Sigmoid colon (tissue), 6 donors: ENCODE measurements at regions not wholly inside any gene's neighbourhood (a gene's known extent, or its start where the extent isn't known, plus 50 kb on each side); places are given as distances from the start of the nearest gene placed in this dataset.
"Not testable (repeated sequence)": the region's sequence is repeated elsewhere in the genome, so short reads cannot be mapped to it uniquely, and the experiment has no call there.

Source experiments
- DNase-seq: peaks from one replicate; pipeline ENCODE4 v3.0.0-alpha.2; 2019
- H3K27ac ChIP-seq, 4 donors: fragments of 200-600 bp; sonication (generic); one replicate each; pipeline ENCODE4 v1.5.1; 2016 to 2019; ENCODE audit warnings: mild to moderate bottlenecking in 1 of 4
- H3K27me3 ChIP-seq, 3 donors: fragments of 200-600 bp; sonication (generic); one replicate each; pipeline ENCODE4 v1.5.1; 2019; ENCODE audit warnings: mild to moderate bottlenecking in 1 of 3
- H3K36me3 ChIP-seq, 4 donors: fragments of 200-600 bp; sonication (generic); one replicate each; pipeline ENCODE4 v1.5.1; 2016 to 2019
- H3K4me1 ChIP-seq, 4 donors: fragments of 200-600 bp; sonication (generic); one replicate each; pipeline ENCODE4 v1.5.1; 2017 to 2019
- H3K4me3 ChIP-seq, 4 donors: fragments of 200-600 bp; sonication (generic); one replicate each; pipeline ENCODE4 v1.5.1; 2017 to 2019; ENCODE audit warnings: mild to moderate bottlenecking in 2 of 4, moderate library complexity in 1 of 4
- H3K9me3 ChIP-seq, 4 donors: fragments of 200-600 bp in 3 of 4; sonication (generic) in 3 of 4; one replicate each; pipeline versions ENCODE4 v1.5.1 to v1.6.1; 2013 to 2019
- WGBS, 2 donors: extraction: QIAGEN DNeasy Blood & Tissue Kit; methylation state at CpG; one replicate each; pipeline ENCODE4 v1.1.7; 2013; 5-methylcytosine and 5-hydroxymethylcytosine counted together
- intact Hi-C: fragments of 100-400 bp; cut with DNase I; formaldehyde crosslinking; loops from one replicate; pipeline ENCODE4 v1.15.1; 2023
- small RNA-seq, 3 donors: library from RNA; depleted of rRNA; stranded (forward); fragments of <200 nt; gene quantifications; one replicate each; pipeline ENCODE3, GENCODE V24; 2016
- donor health status: healthy with polysubstance abuse.
- donor health status: healthy.

DNA sequence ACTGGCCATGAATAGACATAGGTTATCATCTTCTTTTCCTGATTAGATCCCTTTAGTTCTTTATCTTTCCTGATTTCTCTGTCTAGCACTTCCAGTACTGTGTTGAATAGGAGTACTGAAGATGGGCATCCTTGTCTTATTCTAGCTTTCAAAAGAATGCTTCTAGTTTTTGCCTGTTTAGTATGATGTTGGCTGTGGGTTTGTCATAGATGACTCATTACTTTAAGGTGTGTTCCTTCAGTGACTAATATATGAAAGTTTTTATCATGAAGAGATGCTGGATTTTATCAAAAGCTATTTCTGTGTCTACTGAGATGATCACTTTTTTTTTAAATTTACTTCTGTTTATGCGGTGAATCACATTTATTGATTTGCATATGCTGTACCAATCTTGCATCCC lies 832.3 kb downstream of the PCDH11X start:
- intact Hi-C loops, H3K36me3 ChIP-seq, DNase-seq, H3K27me3 ChIP-seq, H3K27ac ChIP-seq, H3K4me3 ChIP-seq, H3K4me1 ChIP-seq, H3K9me3 ChIP-seq: not testable (repeated sequence)
- WGBS, 2 donors = 85 to 92% methylated on average over 1 of the region's 1 CpG

DNA sequence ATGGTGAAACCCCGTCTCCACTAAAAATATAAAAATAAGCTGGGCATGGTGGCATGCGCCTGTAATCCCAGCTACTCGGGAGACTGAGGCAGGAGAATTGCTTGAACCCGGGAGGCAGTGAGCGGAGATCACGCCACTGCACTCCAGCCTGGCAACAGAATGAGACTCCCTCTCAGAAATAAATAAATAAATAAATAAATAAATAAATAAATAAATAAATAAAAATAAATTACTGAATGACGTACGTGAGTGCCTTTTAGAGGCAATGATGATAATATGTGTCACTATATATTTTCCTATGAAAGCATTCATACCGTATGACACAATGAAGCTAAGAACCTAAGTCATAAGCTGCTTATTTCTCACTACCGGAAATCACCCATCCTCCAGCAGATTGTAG lies 847.5 kb downstream of the PCDH11X start:
- H3K4me1 ChIP-seq, H3K9me3 ChIP-seq, H3K27me3 ChIP-seq, H3K27ac ChIP-seq, DNase-seq, intact Hi-C loops, H3K36me3 ChIP-seq, H3K4me3 ChIP-seq: not testable (repeated sequence)
- WGBS, 2 donors = 93 to 96% methylated on average over 10 of the region's 10 CpGs

DNA sequence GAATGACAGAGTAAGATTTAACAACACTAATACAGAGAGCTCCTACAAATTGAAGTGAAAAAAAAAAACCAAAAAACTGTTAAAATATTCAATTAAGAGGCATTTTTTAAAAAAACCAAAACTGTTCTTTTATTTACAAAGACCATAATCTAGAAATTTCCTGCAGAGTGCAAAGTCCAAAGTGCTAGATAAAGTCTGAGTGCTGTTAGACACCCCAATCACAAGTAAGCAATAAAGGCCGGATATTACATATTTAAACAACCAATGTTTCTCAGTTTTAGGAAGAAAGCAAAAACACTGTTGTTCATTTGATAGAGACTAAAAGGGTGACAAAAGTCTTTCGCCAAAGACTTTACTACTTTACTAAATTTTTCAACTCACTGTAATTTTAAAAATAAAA lies 878.4 kb downstream of the PCDH11X start:
- 49 to 79% methylated on average over 2 of the region's 2 CpGs for WGBS, 2 donors
- H3K9me3 ChIP-seq, H3K27ac ChIP-seq, H3K36me3 ChIP-seq, DNase-seq, H3K4me1 ChIP-seq, intact Hi-C loops, H3K27me3 ChIP-seq, H3K4me3 ChIP-seq: not testable (repeated sequence)

DNA sequence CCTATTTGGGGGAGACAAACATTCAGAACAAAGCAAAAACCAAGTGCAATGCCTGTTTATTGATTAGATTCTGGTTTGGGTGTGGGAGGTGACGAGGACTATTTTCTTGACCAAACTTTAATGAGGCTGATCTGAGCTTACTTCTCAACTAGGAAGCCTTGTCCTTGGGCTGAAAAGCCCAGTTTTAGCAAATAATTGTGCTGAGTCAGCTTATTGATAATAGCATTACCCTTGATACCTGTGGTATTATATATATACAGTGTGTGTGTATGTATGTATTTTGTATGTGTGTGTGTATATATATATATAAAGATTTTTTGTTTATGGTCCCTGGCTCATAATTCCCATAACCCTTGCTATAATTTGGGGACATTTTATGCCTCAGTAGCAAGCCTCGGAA lies 880.6 kb downstream of the PCDH11X start:
- H3K4me3 ChIP-seq, intact Hi-C loops, H3K27me3 ChIP-seq, H3K36me3 ChIP-seq, H3K4me1 ChIP-seq, H3K9me3 ChIP-seq, DNase-seq, H3K27ac ChIP-seq: not testable (repeated sequence)
- WGBS, 2 donors = 85 to 95% methylated on average over 2 of the region's 2 CpGs

DNA sequence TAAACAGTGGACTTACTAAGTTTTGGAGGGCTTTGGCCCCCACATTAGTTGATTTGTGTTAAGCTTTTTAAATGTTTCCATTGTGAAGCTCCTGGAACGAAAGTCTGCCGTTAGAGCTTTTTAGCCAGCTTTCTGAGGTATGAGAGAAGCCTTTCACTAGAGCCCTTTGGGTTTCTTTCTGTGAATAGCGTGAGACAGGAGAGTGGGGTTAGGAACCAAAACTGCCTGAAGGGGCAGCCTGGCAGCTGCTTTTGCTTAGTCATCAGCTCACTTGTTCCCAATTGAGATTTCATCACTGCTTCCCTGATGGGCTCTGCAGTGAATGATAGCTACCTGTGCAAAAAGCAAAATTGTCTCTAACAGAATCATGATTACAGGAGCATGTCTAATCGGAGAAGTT lies 913.6 kb downstream of the PCDH11X start:
- WGBS, 2 donors = 91% methylated on average over 4 of the region's 4 CpGs
- H3K27me3 ChIP-seq = not testable (repeated sequence)

DNA sequence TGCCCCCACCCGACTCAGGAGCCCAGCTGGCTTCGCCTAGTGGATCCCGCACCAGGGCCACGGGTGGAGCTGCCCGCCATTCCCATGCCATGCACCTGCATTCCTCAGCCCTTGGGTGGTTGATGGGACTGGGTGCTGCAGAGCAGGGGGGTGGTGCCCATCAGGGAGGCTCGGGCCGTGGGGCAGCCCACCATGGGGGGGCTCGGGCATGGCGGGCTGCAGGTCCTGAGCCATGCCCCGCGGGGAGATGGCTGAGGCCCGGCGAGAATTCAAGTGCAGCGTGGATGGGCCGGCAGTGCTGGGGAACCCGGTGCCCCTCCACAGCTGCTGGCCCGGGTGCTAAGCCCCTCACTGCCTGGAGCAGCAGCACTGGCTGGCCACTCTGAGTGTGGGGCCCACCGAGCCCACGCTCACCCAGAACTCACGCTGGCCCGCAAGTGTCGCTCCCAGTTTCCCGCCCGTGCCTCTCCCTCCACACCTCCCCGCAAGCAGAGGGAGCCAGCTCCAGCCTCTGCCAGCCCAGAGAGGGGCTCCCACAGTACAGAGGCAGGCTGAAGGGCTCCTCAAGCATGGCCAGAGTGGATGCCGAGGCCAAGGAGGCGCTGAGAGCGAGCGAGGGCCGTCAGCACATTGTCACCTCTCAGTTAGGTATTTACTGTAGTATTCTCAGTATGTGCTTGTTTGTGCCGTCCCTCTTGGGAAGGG lies 920.4 kb downstream of the PCDH11X start:
- WGBS, 2 donors = 94 to 96% methylated on average over 31 of the region's 31 CpGs
- DNase-seq, H3K36me3 ChIP-seq: not testable (repeated sequence)

More for the DNA sequence above, 913.6 kb downstream of the PCDH11X start:
- H3K9me3 ChIP-seq, H3K36me3 ChIP-seq, H3K4me3 ChIP-seq, intact Hi-C loops, H3K27ac ChIP-seq, H3K4me1 ChIP-seq, DNase-seq: not testable (repeated sequence)

DNA sequence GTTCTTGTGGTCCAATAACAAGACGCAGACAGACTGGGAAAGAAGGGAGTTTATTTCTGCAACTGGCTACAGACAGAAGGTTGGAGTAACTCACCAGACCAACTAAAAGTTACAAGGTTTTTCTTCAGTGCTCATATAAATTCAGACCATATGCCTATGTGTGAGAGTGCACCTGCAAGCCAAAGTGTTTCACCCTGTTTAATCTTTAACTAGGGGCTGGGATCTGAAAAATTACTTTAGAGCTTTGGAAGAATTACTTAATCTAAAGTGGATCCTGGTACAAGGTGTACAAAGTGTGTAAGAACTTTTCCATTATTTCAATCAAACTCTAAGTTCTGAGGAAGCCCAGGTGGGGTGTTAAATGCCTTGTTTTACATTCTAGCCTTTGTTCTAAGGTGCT lies 930.6 kb downstream of the PCDH11X start:
- H3K27ac ChIP-seq, intact Hi-C loops: not testable (repeated sequence)

More for the DNA sequence above, 920.4 kb downstream of the PCDH11X start:
- intact Hi-C loops, H3K27ac ChIP-seq, H3K4me1 ChIP-seq, H3K27me3 ChIP-seq, H3K4me3 ChIP-seq, H3K9me3 ChIP-seq: not testable (repeated sequence)

More for the DNA sequence above, 930.6 kb downstream of the PCDH11X start:
- DNase-seq, H3K4me1 ChIP-seq, H3K4me3 ChIP-seq, H3K9me3 ChIP-seq, H3K27me3 ChIP-seq, H3K36me3 ChIP-seq: not testable (repeated sequence)
- WGBS, 2 donors = 18 to 71% methylated on average over 1 of the region's 1 CpG

Small RNA genes lying in the stretch of these regions (small RNA-seq; reads per million reads assigned to genes)
- 0 reads per million in 3 donors for gene SNX3P1X
